Esophagus squamous epithelium (tissue), 4 donors: ENCODE measurements at regions not wholly inside any gene's neighbourhood (a gene's known extent, or its start where the extent isn't known, plus 50 kb on each side); places are given as distances from the start of the nearest gene placed in this dataset.

ENCODE experiments used
- POLR2A ChIP-seq, 4 donors: fragments of 450-650 bp; IDR thresholded peaks; one replicate each; pipeline ENCODE4 v1.6.1; 2017; ENCODE audit warnings: antibody characterized with exemption in 4 of 4, mild to moderate bottlenecking in 4 of 4, moderate library complexity in 3 of 4
- TF ChIP-seq, protein P1 (sequence below), 6 experiments: fragments of 450-650 bp in 4 of 6; fragments of 200-600 bp in 2 of 6; sonication (generic) in 2 of 6; IDR thresholded peaks; one replicate each; pipeline ENCODE4 v1.5.1; 2016 to 2019; ENCODE audit warnings: antibody characterized with exemption in 6 of 6, mild to moderate bottlenecking in 4 of 6, moderate library complexity in 4 of 6

DNA sequence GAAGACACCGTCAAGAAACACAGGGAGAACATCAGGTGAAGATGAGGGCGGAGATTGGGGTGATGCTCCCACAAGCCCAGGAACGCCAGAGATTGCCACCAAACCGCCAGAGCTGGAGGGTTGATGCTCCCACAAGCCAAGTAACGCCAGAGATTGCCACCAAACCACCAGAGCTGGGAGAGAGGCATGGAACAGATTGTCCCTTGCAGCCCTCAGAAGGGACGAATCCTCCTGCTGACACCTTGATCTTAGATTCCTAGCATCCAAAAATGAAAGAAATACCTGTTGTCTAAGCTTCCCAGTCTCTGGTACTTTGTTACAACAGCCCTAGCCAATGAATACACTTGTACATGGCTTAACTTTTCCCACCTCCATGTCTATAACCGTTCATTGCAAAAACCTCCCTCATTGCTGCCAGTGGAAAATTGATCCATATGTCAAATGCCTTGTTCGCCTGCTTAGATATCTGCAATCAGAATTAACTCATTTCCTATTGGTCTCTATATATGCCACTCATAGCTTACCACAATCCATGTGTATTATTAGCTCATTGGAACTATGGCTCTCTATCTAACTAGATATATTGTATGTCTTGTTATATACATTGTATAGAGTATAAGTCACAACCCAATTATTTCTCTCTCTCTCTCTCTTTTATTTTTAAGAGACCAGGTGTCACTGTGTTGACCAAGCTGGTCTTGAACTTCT is 127.4 kb downstream of the ADSS2 start:
- TF ChIP-seq, protein P1, sequence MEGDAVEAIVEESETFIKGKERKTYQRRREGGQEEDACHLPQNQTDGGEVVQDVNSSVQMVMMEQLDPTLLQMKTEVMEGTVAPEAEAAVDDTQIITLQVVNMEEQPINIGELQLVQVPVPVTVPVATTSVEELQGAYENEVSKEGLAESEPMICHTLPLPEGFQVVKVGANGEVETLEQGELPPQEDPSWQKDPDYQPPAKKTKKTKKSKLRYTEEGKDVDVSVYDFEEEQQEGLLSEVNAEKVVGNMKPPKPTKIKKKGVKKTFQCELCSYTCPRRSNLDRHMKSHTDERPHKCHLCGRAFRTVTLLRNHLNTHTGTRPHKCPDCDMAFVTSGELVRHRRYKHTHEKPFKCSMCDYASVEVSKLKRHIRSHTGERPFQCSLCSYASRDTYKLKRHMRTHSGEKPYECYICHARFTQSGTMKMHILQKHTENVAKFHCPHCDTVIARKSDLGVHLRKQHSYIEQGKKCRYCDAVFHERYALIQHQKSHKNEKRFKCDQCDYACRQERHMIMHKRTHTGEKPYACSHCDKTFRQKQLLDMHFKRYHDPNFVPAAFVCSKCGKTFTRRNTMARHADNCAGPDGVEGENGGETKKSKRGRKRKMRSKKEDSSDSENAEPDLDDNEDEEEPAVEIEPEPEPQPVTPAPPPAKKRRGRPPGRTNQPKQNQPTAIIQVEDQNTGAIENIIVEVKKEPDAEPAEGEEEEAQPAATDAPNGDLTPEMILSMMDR (IDR thresholded peaks at IDR 0.05), result no peak
- TF ChIP-seq POLR2A (IDR thresholded peaks at IDR 0.05), result no peak
